ENCODE measurements at regions not wholly inside any gene's neighbourhood (a gene's known extent, or its start where the extent isn't known, plus 50 kb on each side); places are given as distances from the start of the nearest gene placed in this dataset.

- TF ChIP-seq REST (IDR thresholded peaks at IDR 0.05) (no peak), CTCF (IDR thresholded peaks at IDR 0.05; ENCODE audit: low read depth, low read length, missing input control) (no peak), TAF1 (conservative IDR thresholded peaks at IDR 0.05) (no peak), RXRA (IDR thresholded peaks at IDR 0.05) (no peak), YY1 (IDR thresholded peaks at IDR 0.05) (no peak), NR2F2 (IDR thresholded peaks at IDR 0.05) (no peak), RAD21 (IDR thresholded peaks at IDR 0.05) (no peak), ATF3 (IDR thresholded peaks at IDR 0.05) (no peak), EGR1 (IDR thresholded peaks at IDR 0.05; ENCODE audit: low read depth in 2 of 2) (no peak), MAX (IDR thresholded peaks at IDR 0.05) (no peak), SP1 (IDR thresholded peaks at IDR 0.05) (no peak), GABPA (IDR thresholded peaks at IDR 0.05 in 1 of 2, conservative IDR thresholded peaks at IDR 0.05 in 1 of 2) (no peak), FOXA1 (IDR thresholded peaks at IDR 0.05) (no peak), JUND (IDR thresholded peaks at IDR 0.05) (no peak)
Measured at GRCh38 chr17:21823090-21823489, 130.8 kb downstream of the KCNJ18 start.

All from liver (tissue), 3 donors.